ENCODE measurements at regions not wholly inside any gene's neighbourhood (a gene's known extent, or its start where the extent isn't known, plus 50 kb on each side); places are given as distances from the start of the nearest gene placed in this dataset.

- in situ Hi-C loops (cut with MboI; ENCODE audit: low sequenced_read_pairs): no loop called here
- Histone ChIP-seq H3K4me3 (ENCODE audit: insufficient read depth, low read depth, low read length) (no peak overlapping the region), H4K5ac (ENCODE audit: low read depth, low read length) (no peak overlapping the region), H3K27ac (ENCODE audit: insufficient read depth, low read length) (no peak overlapping the region), H2AK9ac (replicated peaks; ENCODE audit: low read depth, low read length, poor library complexity) (peak overlapping the region; percentile 31), H3K4ac (ENCODE audit: low read depth, low read length) (peak overlapping the region; percentile 89; the same call in 1 of the 2 replicates), H3K27me3 (ENCODE audit: control insufficient read depth, insufficient read depth, low read length) (no peaks in the 10 kb centered on the region), H2BK15ac (ENCODE audit: low read depth, low read length) (peak overlapping the region; percentile 69; the same call in 1 of the 3 replicates), H3K9me3 (ENCODE audit: control insufficient read depth, insufficient read depth, low read length) (no peaks in the 10 kb centered on the region), H3K36me3 (ENCODE audit: control insufficient read depth, insufficient read depth, low read length) (peaks cover 6% of the 10 kb centered on the region), H3K18ac (ENCODE audit: low read depth, low read length) (no peak overlapping the region; the same call in 1 of the 2 replicates), H3K23ac (ENCODE audit: low read depth, low read length) (peak overlapping the region; percentile 55; the same call in 1 of the 2 replicates), H4K91ac (ENCODE audit: insufficient read depth, low read depth, low read length) (0 out of 2 replicates have a peak overlapping the region, but pooled peaks have one; percentile 63), H3K9ac (ENCODE audit: low read depth, low read length) (no peak overlapping the region; the same call in 1 of the 2 replicates), H3K14ac (replicated peaks; ENCODE audit: low read depth, low read length) (peak overlapping the region; percentile 94), H2BK5ac (ENCODE audit: low read depth, low read length, poor library complexity, severe bottlenecking) (peak overlapping the region; percentile 54), H2BK120ac (ENCODE audit: low read depth, low read length) (peak overlapping the region; percentile 89), H3K4me1 (ENCODE audit: control insufficient read depth, insufficient read depth, low read length) (peaks cover 5% of the 10 kb centered on the region; the same call in 1 of the 2 replicates), H4K20me1 (ENCODE audit: insufficient read depth, low read length) (no peaks in the 10 kb centered on the region), H3K79me1 (ENCODE audit: low read depth in 1 of 2, low read length in 2 of 2) (peaks cover 36 to 46% of the 10 kb centered on the region in 2 experiments), H2AFZ (replicated peaks; ENCODE audit: low read length, poor library complexity) (no peak overlapping the region), H4K8ac (ENCODE audit: low read depth in 2 of 2, low read length in 2 of 2) (peak overlapping the region; percentile 83 to 85; a peak in 3 of 4 replicates), H2BK20ac (ENCODE audit: low read depth, low read length) (peak overlapping the region; percentile 88; the same call in 1 of the 2 replicates), H3K9me1 (ENCODE audit: insufficient read depth, low read length) (peaks cover 23% of the 10 kb centered on the region), H2AK5ac (ENCODE audit: low read depth, low read length) (0 out of 2 replicates have a peak overlapping the region, but pooled peaks have one; percentile 42), H3K56ac (ENCODE audit: extremely low read depth, insufficient read depth, low read length) (peak overlapping the region; percentile 43), H3K4me2 (ENCODE audit: low read depth, low read length) (no peak overlapping the region)
- DNase-seq (peak; percentile 82), ATAC-seq (ENCODE audit: low read depth) (peak; percentile 75; the same call in 1 of the 2 replicates)
- intact Hi-C loops (cut with micrococcal nuclease): no loop called here
- POLR2A ChIA-PET (ENCODE audit: unreplicated experiment): no interaction called here
- CTCF ChIA-PET: no interaction called here
- 0% methylated on average over 1 of the region's 2 CpGs; no CpG with 5 or more reads in 1 of the 2 experiments for WGBS, 2 experiments (ENCODE audit: extremely low coverage in 2 of 2, insufficient read length in 1 of 2)
- dilution Hi-C loops (cut with HindIII; ENCODE audit: low sequenced_read_pairs, unreplicated experiment): no loop called here
- TF ChIP-seq CEBPB (IDR thresholded peaks at IDR 0.05; ENCODE audit: low read depth, low read length) (no peak), RAD21 (IDR thresholded peaks at IDR 0.05; ENCODE audit: low read length) (no peak), ELK1 (IDR thresholded peaks at IDR 0.05; ENCODE audit: borderline replicate concordance, low read depth, low read length) (no peak), MAZ (IDR thresholded peaks at IDR 0.05; ENCODE audit: borderline replicate concordance, low read depth, low read length) (no peak), FOS (IDR thresholded peaks at IDR 0.05; ENCODE audit: low read depth, low read length) (no peak), RCOR1 (IDR thresholded peaks at IDR 0.05; ENCODE audit: insufficient replicate concordance, low read length) (no peak), POLR2A (IDR thresholded peaks at IDR 0.05; ENCODE audit: low read depth, low read length) (no peak), MAFK (IDR thresholded peaks at IDR 0.05; ENCODE audit: low read depth, low read length) (0 out of 2 replicates have a peak, but pooled peaks have one; percentile 12), USF2 (IDR thresholded peaks at IDR 0.05; ENCODE audit: low read depth, low read length) (no peak), RFX5 (IDR thresholded peaks at IDR 0.05; ENCODE audit: low read depth, low read length) (peak; percentile 84), BHLHE40 (IDR thresholded peaks at IDR 0.05; ENCODE audit: low read depth, low read length) (no peak)
- BruUV-seq (replicated peaks): no TSS peak
These were observed 311.8 kb upstream of the RGS6 start for GRCh38 chr14:71620401-71620800.
